DOHH2 (cell line): ENCODE measurements at regions not wholly inside any gene's neighbourhood (a gene's known extent, or its start where the extent isn't known, plus 50 kb on each side); places are given as distances from the start of the nearest gene placed in this dataset.
"Not testable (repeated sequence)": the region's sequence is repeated elsewhere in the genome, so short reads cannot be mapped to it uniquely, and the experiment has no call there.

Experiments used
- H3F3A ChIP-seq: fragments of 200-600 bp; sonication (generic), shearing (Covaris generic); 2 replicates; pipeline ENCODE4 v1.6.0; 2016; ENCODE audit warnings: antibody characterized with exemption, mild to moderate bottlenecking; ENCODE audit not compliant: control insufficient read depth, insufficient read depth
- H3K27ac ChIP-seq: fragments of 200-600 bp; sonication (generic); 2 replicates; pipeline ENCODE4 v1.5.1; 2014; ENCODE audit warnings: low read depth, mild to moderate bottlenecking, low read length, moderate library complexity
- H3K27me3 ChIP-seq: fragments of 200-600 bp; sonication (generic); 2 replicates; pipeline ENCODE4 v1.6.1; 2014; ENCODE audit warnings: mild to moderate bottlenecking, low read length, mixed read lengths; ENCODE audit not compliant: control insufficient read depth
- H3K36me3 ChIP-seq: fragments of 200-600 bp; sonication (generic); 2 replicates; pipeline ENCODE4 v1.6.1; 2014; ENCODE audit warnings: mild to moderate bottlenecking, low read length, moderate library complexity, mixed read lengths; ENCODE audit not compliant: control insufficient read depth
- H3K4me1 ChIP-seq: fragments of 200-600 bp; sonication (generic); 2 replicates; pipeline ENCODE4 v1.6.1; 2014; ENCODE audit warnings: mild to moderate bottlenecking, low read length, mixed read lengths; ENCODE audit not compliant: control insufficient read depth
- H3K4me2 ChIP-seq: fragments of 200-600 bp; sonication (generic); 2 replicates; pipeline ENCODE4 v1.6.0; 2014; ENCODE audit warnings: mild to moderate bottlenecking, low read length, moderate library complexity
- H3K4me3 ChIP-seq: fragments of 200-600 bp; sonication (generic); 2 replicates; pipeline ENCODE4 v1.5.1; 2014; ENCODE audit warnings: mild to moderate bottlenecking, low read length, mixed read lengths
- H3K79me2 ChIP-seq: fragments of 200-600 bp; sonication (generic); 2 replicates; pipeline ENCODE4 v1.6.1; 2014; ENCODE audit warnings: mild to moderate bottlenecking, low read length, mixed read lengths; ENCODE audit not compliant: control insufficient read depth
- H3K9me2 ChIP-seq: fragments of 200-600 bp; sonication (generic); replicated peaks from 2 replicates; pipeline ENCODE4 v1.6.1; 2014; ENCODE audit warnings: mild to moderate bottlenecking, low read length, mixed read lengths; ENCODE audit not compliant: control insufficient read depth
- H3K9me3 ChIP-seq: fragments of 200-600 bp; sonication (generic); 2 replicates; pipeline ENCODE4 v1.6.1; 2014; ENCODE audit warnings: antibody characterized with exemption, low read length, mixed read lengths; ENCODE audit not compliant: control insufficient read depth, insufficient read depth
- H4K20me1 ChIP-seq: fragments of 200-600 bp; sonication (generic); 2 replicates; pipeline ENCODE4 v1.6.0; 2014; ENCODE audit warnings: low read depth, mild to moderate bottlenecking, antibody characterized with exemption, low read length, moderate library complexity; ENCODE audit not compliant: control insufficient read depth, insufficient read depth
- EZH2phosphoT487 ChIP-seq: fragments of 200-600 bp; sonication (generic); IDR thresholded peaks from 2 replicates; pipeline ENCODE4 v1.6.1; 2017; ENCODE audit warnings: borderline replicate concordance, mild to moderate bottlenecking, antibody characterized with exemption, low read length, moderate library complexity, mixed read lengths
- TF ChIP-seq, protein P1 (sequence below): fragments of 200-600 bp; sonication (generic); IDR thresholded peaks from one replicate; pipeline ENCODE4 v1.5.1; 2014; ENCODE audit warnings: antibody characterized with exemption, mild to moderate bottlenecking, low read depth, low read length; ENCODE audit not compliant: poor library complexity, severe bottlenecking

DNA sequence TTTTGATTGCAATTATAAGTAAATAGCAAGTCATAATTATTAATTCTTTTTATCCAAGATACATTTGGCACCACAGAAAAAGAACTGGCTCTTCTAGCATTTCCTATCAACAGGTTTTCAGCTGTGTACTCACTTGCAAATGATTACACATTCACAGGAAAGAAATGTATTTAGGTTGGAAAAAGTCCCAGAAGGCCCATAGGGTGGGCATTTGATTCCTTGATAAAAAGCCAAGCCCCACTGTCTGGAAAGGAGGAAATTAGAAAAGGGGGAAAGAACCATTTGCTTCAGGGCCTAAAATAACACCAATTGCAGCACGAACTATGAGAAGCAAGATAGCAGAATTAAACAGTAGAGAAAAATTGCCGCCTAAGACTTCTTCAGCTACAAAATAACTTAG is 80.8 kb upstream of the COL1A2 start:
- Histone ChIP-seq H3K36me3 (no peaks in the 10 kb centered on the region), H4K20me1 (no peaks in the 10 kb centered on the region), H3K4me1 (no peaks in the 10 kb centered on the region), H3K27me3 (no peaks in the 10 kb centered on the region), H3K9me3 (no peaks in the 10 kb centered on the region), H3K79me2 (no peaks in the 10 kb centered on the region), H3K4me2 (no peak overlapping the region), H3K4me3 (no peak overlapping the region), H3K27ac (no peak overlapping the region), H3F3A (no peaks in the 10 kb centered on the region), H3K9me2 (no peaks in the 10 kb centered on the region)
- TF ChIP-seq, protein P1, sequence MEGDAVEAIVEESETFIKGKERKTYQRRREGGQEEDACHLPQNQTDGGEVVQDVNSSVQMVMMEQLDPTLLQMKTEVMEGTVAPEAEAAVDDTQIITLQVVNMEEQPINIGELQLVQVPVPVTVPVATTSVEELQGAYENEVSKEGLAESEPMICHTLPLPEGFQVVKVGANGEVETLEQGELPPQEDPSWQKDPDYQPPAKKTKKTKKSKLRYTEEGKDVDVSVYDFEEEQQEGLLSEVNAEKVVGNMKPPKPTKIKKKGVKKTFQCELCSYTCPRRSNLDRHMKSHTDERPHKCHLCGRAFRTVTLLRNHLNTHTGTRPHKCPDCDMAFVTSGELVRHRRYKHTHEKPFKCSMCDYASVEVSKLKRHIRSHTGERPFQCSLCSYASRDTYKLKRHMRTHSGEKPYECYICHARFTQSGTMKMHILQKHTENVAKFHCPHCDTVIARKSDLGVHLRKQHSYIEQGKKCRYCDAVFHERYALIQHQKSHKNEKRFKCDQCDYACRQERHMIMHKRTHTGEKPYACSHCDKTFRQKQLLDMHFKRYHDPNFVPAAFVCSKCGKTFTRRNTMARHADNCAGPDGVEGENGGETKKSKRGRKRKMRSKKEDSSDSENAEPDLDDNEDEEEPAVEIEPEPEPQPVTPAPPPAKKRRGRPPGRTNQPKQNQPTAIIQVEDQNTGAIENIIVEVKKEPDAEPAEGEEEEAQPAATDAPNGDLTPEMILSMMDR, result no peak
- TF ChIP-seq EZH2phosphoT487, result no peak

DNA sequence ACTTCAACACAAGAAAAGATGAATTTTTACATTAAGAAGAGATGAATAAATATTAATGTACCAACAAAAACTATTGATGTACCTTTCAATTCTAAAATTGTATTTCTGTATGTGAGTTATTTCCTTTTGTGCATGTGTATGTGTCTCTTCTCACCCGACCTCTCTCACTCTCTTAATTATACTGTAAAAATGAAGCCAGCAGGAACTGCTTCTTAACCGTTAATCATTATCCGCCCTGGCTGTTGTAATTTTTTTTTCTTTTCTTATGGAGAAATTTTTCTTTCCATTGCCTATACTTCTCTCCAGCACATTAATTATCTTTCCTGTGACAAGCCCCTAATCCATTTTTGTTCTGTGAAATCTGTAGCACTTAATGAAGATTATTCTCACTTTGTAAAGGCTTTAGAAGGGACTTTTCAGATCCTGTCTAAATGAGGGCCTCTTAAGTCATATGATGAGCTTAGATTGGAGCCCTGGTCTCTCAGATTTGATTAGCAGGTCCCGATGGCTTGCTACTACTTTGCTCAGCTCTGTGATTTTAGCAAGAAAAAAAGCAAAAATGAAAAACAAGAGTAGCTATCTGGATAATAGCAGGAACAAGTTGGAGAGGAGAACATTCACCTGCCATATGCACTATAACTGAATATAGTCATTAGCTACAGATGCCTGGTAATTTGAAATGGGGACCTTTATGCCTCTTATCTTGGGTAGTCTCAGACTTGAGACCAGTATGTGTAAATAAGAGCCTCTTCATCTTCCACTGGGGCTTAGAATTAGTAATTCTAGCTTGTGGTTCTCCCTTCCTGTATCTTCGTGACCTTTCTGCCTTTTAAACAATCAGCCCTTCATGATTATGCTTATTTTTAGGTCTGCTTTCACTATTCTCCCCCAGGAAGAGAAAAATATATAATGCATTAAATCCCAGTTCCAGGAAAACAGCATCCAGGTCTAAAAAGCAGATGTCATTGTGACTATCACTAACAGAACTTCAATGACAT is 80.0 kb upstream of the COL1A2 start:
- Histone ChIP-seq H3K4me3 (no peak overlapping the region), H3K4me2 (no peak overlapping the region), H3K36me3 (no peaks in the 10 kb centered on the region), H3F3A (no peaks in the 10 kb centered on the region), H4K20me1 (no peaks in the 10 kb centered on the region), H3K79me2 (no peaks in the 10 kb centered on the region), H3K9me3 (no peaks in the 10 kb centered on the region), H3K4me1 (no peaks in the 10 kb centered on the region), H3K27ac (no peak overlapping the region), H3K27me3 (no peaks in the 10 kb centered on the region), H3K9me2 (no peaks in the 10 kb centered on the region)
- TF ChIP-seq EZH2phosphoT487, result no peak
- TF ChIP-seq, protein P1, result no peak

DNA sequence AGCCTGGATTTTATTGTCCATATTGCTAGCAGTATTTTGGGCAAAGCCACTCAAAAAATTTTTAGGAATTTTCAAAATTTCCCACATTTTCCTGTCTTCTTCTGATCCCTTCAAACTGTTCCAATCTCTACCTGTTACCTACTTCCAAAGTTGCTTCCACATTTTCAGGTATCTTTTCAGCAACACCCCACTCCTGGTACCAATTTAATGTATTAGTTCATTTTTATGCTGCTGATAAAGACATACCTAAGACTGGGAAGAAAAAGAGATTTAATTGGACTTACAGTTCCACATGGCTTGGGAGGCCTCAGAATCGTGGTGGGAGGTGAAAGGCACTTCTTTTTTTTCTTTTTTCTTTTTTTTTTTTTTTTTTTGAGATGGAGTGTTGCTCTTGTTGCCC is 73.6 kb upstream of the COL1A2 start:
- H3K9me2 ChIP-seq, H3K4me1 ChIP-seq, H3K27ac ChIP-seq, H3K9me3 ChIP-seq, H3K4me2 ChIP-seq, H3F3A ChIP-seq, H3K79me2 ChIP-seq, H3K36me3 ChIP-seq, H3K4me3 ChIP-seq, H4K20me1 ChIP-seq, H3K27me3 ChIP-seq: not testable (repeated sequence)

DNA sequence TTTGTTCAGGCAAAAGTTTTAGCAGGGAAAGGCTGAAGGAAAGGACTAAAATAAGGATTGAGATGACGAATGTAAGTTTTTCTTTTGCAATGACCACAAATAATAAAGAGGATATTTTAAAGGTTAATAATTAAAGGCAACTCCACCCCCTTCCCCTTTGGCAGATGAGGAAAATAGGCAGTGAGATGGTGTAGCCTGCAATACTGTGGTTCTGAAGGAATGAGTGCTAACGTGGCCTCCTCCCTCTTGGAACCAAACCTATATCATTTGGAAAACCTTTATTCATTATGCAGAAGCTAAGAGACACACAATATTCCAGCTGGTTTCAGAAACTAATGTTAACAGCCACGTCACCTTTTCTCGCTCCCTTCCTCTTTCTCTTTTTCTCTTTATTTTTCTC is 70.9 kb upstream of the COL1A2 start:
- TF ChIP-seq EZH2phosphoT487, result no peak
- TF ChIP-seq, protein P1, result no peak
- Histone ChIP-seq H3K4me1 (no peaks in the 10 kb centered on the region), H4K20me1 (no peaks in the 10 kb centered on the region), H3F3A (no peaks in the 10 kb centered on the region), H3K4me2 (no peak overlapping the region), H3K27me3 (no peaks in the 10 kb centered on the region), H3K4me3 (no peak overlapping the region), H3K36me3 (no peaks in the 10 kb centered on the region), H3K79me2 (no peaks in the 10 kb centered on the region), H3K27ac (no peak overlapping the region), H3K9me2 (no peaks in the 10 kb centered on the region), H3K9me3 (no peaks in the 10 kb centered on the region)
